SH-SY5Y (cell line): ENCODE measurements at regions not wholly inside any gene's neighbourhood (a gene's known extent, or its start where the extent isn't known, plus 50 kb on each side); places are given as distances from the start of the nearest gene placed in this dataset.

ENCODE experiments used
- GATA2 ChIP-seq: IDR thresholded peaks from 2 replicates; pipeline ENCODE4 v1.6.1; 2011; ENCODE audit warnings: mild to moderate bottlenecking, low read depth, low read length
- GATA3 ChIP-seq: IDR thresholded peaks from 2 replicates; pipeline ENCODE4 v1.6.1; 2011; ENCODE audit warnings: low read depth, mild to moderate bottlenecking, low read length, moderate library complexity

- no peak for TF ChIP-seq GATA3
- TF ChIP-seq GATA2, result no peak
Measured at GRCh38 chr21:19540287-19540686, 1136.7 kb upstream of the TMPRSS15 start.
